HepG2 (cell line): ENCODE measurements at regions not wholly inside any gene's neighbourhood (a gene's known extent, or its start where the extent isn't known, plus 50 kb on each side); places are given as distances from the start of the nearest gene placed in this dataset.

ENCODE experiments used
- ATAC-seq: fragments of 200-7000 bp; cut with Tn5 transposase; 3 replicates; pipeline ENCODE4 v1.9.1; 2020; ENCODE audit warnings: mild to moderate bottlenecking, moderate library complexity
- BruUV-seq: library from RNA; stranded (reverse); fragments of 400-500 nt; replicated peaks from 2 replicates; lab custom pipeline; 2021; lab: Mats Ljungman, UMichigan
- CTCF ChIA-PET: fragments of 300-600 bp; formaldehyde crosslinking; extraction: SDS; loops from one replicate; lab custom pipeline; 2021; ENCODE audit warnings: low total read pairs, inconsistent platforms, low intra/inter-chr PET ratio; lab: Yijun Ruan, JAX
- POLR2A ChIA-PET: fragments of 350-600 bp; sonication (Branson Sonifier 250); formaldehyde crosslinking; loops from one replicate; lab custom pipeline; 2020; ENCODE audit warnings: antibody characterized with exemption, inconsistent platforms; lab: Yijun Ruan, JAX
- DNase-seq: peaks from one replicate; pipeline ENCODE4 v3.0.0-alpha.2; 2015; ENCODE audit warnings: low spot score
- FAIRE-seq: peaks from 3 replicates; lab custom pipeline; 2011; peaks lifted over from hg19 to GRCh38; lab: Jason Lieb, UNC
- H2AFZ ChIP-seq: one replicate; pipeline ENCODE4 v1.6.1; 2011; ENCODE audit warnings: low read length, inconsistent platforms
- H3K27ac ChIP-seq: fragments of 300-600 bp; 3 replicates; pipeline ENCODE4 v1.8.0; 2011; ENCODE audit warnings: mixed run types, mild to moderate bottlenecking, mixed read lengths, low read length, inconsistent platforms; ENCODE audit not compliant: insufficient read depth; ENCODE audit errors: extremely low read length
- H3K27me3 ChIP-seq, 2 experiments: fragments of 200-600 bp in 1 of 2; 2 replicates in 1 of 2; 3 replicates in 1 of 2; pipeline versions ENCODE4 v1.6.0 to v1.8.0; 2011; ENCODE audit warnings: low read length in 2 of 2, mild to moderate bottlenecking in 2 of 2, moderate library complexity in 2 of 2, inconsistent platforms in 1 of 2; ENCODE audit not compliant: insufficient read depth in 2 of 2, control insufficient read depth in 1 of 2
- H3K36me3 ChIP-seq, 2 experiments: fragments of 200-600 bp in 1 of 2; replicated peaks in 1 of 2; 2 replicates in 1 of 2; 3 replicates in 1 of 2; pipeline versions ENCODE4 v1.5.1 to v1.8.0; 2011; ENCODE audit warnings: low read length in 2 of 2, inconsistent platforms in 1 of 2; ENCODE audit not compliant: insufficient read depth in 2 of 2, control insufficient read depth in 1 of 2
- H3K4me1 ChIP-seq: 2 replicates; pipeline ENCODE4 v1.5.1; 2012; ENCODE audit warnings: low read length, inconsistent platforms; ENCODE audit not compliant: insufficient read depth
- H3K4me2 ChIP-seq: 2 replicates; pipeline ENCODE4 v1.6.0; 2011; ENCODE audit warnings: low read depth, low read length, inconsistent platforms
- H3K4me3 ChIP-seq, 3 experiments: fragments of 200-600 bp in 1 of 3; sonication (generic), shearing (Covaris generic) in 1 of 3; replicated peaks in 1 of 3; 2 replicates each; pipeline ENCODE4 v1.5.1; 2011 to 2016; ENCODE audit warnings: low read length in 3 of 3, inconsistent platforms in 2 of 3, low read depth in 2 of 3, mild to moderate bottlenecking in 2 of 3, control low read depth in 1 of 3, mixed read lengths in 1 of 3; ENCODE audit not compliant: insufficient read depth in 1 of 3
- H3K79me2 ChIP-seq: one replicate; pipeline ENCODE4 v1.6.1; 2011; ENCODE audit warnings: low read length, inconsistent platforms; ENCODE audit not compliant: insufficient read depth
- H3K9ac ChIP-seq: 2 replicates; pipeline ENCODE4 v1.6.0; 2011; ENCODE audit warnings: mild to moderate bottlenecking, low read depth, low read length, inconsistent platforms; ENCODE audit not compliant: insufficient read depth
- H3K9me3 ChIP-seq: 2 replicates; pipeline ENCODE4 v1.5.1; 2012; ENCODE audit warnings: mild to moderate bottlenecking, low read length
- H4K20me1 ChIP-seq: 2 replicates; pipeline ENCODE4 v1.6.0; 2011; ENCODE audit warnings: inconsistent platforms, mild to moderate bottlenecking, low read length, moderate library complexity; ENCODE audit not compliant: insufficient read depth
- ATF2 ChIP-seq: sonication (generic); formaldehyde crosslinking; IDR thresholded peaks from 2 replicates; pipeline ENCODE4 v1.4.0; 2020; ENCODE audit warnings: missing genetic modification reagents
- ELF4 ChIP-seq: sonication (generic); formaldehyde crosslinking; IDR thresholded peaks from 2 replicates; pipeline ENCODE4 v1.5.0; 2020; ENCODE audit warnings: missing genetic modification reagents, mild to moderate bottlenecking, moderate library complexity, borderline replicate concordance
- NFKBIZ ChIP-seq: IDR thresholded peaks from 2 replicates; pipeline ENCODE4 v1.6.1; 2018; ENCODE audit warnings: missing genetic modification reagents, missing compliant biosample characterization
- NFRKB ChIP-seq: fragments of 450-650 bp; IDR thresholded peaks from 2 replicates; pipeline ENCODE4 v1.6.1; 2017
- SETDB1 ChIP-seq: sonication (generic); formaldehyde crosslinking; IDR thresholded peaks from 2 replicates; pipeline ENCODE4 v1.5.1; 2020; ENCODE audit warnings: missing genetic modification reagents, mild to moderate bottlenecking, borderline replicate concordance
- SMAD1 ChIP-seq: sonication (generic); formaldehyde crosslinking; IDR thresholded peaks from 2 replicates; pipeline ENCODE4 v1.4.0; 2020; ENCODE audit warnings: missing genetic modification reagents, low read depth, mild to moderate bottlenecking, borderline replicate concordance
- U2AF2 ChIP-seq: fragments of 200-400 bp; formaldehyde crosslinking; IDR thresholded peaks from 2 replicates; pipeline ENCODE4 v1.6.1; 2017; ENCODE audit warnings: low read depth, mild to moderate bottlenecking, low read length
- ZNF232 ChIP-seq: sonication (generic); formaldehyde crosslinking; IDR thresholded peaks from 2 replicates; pipeline ENCODE4 v1.4.0; 2020; ENCODE audit warnings: missing genetic modification reagents, borderline replicate concordance
- ZSCAN30 ChIP-seq: sonication (generic); formaldehyde crosslinking; IDR thresholded peaks from 2 replicates; pipeline ENCODE4 v1.5.0; 2020; ENCODE audit warnings: mild to moderate bottlenecking, missing genetic modification reagents
- WGBS: methylation state at CpG from one replicate; pipeline ENCODE4 v1.1.6; 2017; ENCODE audit warnings: low lambda C conversion rate; 5-methylcytosine and 5-hydroxymethylcytosine counted together
- in situ Hi-C: cut with HindIII; loops from 2 replicates; pipeline ENCODE4 v1.10.0; 2017; ENCODE audit warnings: low pct_unique_long_range_greater_than_20kb; ENCODE audit not compliant: extremely low pct_ligation_motif_present
- intact Hi-C: fragments of 100-400 bp; cut with micrococcal nuclease; formaldehyde crosslinking; loops from one replicate; pipeline ENCODE4 v1.10.0; 2022; ENCODE audit not compliant: unreplicated experiment

- TF ChIP-seq ATF2 (CRISPR knock-in tag), result no peak
- no peak for TF ChIP-seq SETDB1 (CRISPR knock-in tag)
- no peak for TF ChIP-seq U2AF2
- TF ChIP-seq ZSCAN30 (CRISPR knock-in tag), result no peak
- no peak for TF ChIP-seq NFKBIZ (CRISPR knock-in tag)
These were observed 311.6 kb downstream of the CDC5L start (continued) for GRCh38 chr6:44699082-44699481.

DNA sequence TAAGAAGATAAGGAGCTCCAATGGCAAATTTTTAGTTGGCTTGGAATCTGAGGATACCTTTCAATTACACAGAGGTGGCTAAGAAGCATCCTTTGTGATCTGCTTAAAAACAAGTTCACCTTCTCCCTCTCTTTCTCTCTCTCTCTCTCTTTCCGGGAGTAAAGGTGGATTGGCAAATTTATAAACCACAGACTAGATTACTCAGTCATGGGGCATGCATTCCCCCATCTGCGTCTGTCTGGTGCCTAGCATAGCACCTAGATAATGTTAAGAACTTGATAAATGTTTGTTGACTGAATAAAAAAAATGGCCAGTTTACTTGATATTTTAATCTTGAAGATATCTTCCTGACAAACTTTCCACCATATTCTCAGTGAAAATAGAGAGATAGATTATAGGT lies 312.3 kb downstream of the CDC5L start:
- Histone ChIP-seq H3K4me2 (no peak overlapping the region), H3K27me3 (peaks cover 0 to 9% of the 10 kb centered on the region in 2 experiments; a peak in 1 of 5 replicates), H3K9me3 (no peaks in the 10 kb centered on the region), H2AFZ (no peak overlapping the region), H4K20me1 (no peaks in the 10 kb centered on the region), H3K36me3 (no peaks in the 10 kb centered on the region), H3K9ac (no peak overlapping the region), H3K79me2 (no peaks in the 10 kb centered on the region), H3K27ac (no peak overlapping the region), H3K4me3 (no peak overlapping the region), H3K4me1 (peaks cover 19% of the 10 kb centered on the region)
- POLR2A ChIA-PET, result interaction anchor here (0.5 kb wide), 1 partner anchor 230 kb away, joined by 3 read pairs; no protein-coding TSS in a partner anchor
- TF ChIP-seq ELF4 (CRISPR knock-in tag) (no peak), SMAD1 (no peak), NFRKB (no peak), ZNF232 (no peak)
- intact Hi-C loops (no loop called here), in situ Hi-C loops (no loop called here)
- no peak for FAIRE-seq
- DNase-seq, result no peak
- no peak for ATAC-seq
- BruUV-seq, result no TSS peak
- WGBS, result 27% methylated on average over 2 of the region's 2 CpGs
- CTCF ChIA-PET, result no interaction called here
